Loucy (cell line): ENCODE measurements at regions not wholly inside any gene's neighbourhood (a gene's known extent, or its start where the extent isn't known, plus 50 kb on each side); places are given as distances from the start of the nearest gene placed in this dataset.

Source experiments
- H2AFZ ChIP-seq: fragments of 200-600 bp; sonication (generic); 2 replicates; pipeline ENCODE4 v1.6.0; 2016; ENCODE audit warnings: antibody characterized with exemption, mild to moderate bottlenecking, low read length, moderate library complexity
- H3F3A ChIP-seq: fragments of 200-600 bp; 2 replicates; pipeline ENCODE4 v1.6.0; 2016; ENCODE audit warnings: antibody characterized with exemption, low read depth, mild to moderate bottlenecking
- H3K27me3 ChIP-seq: fragments of 200-600 bp; sonication (generic); 2 replicates; pipeline ENCODE4 v1.6.1; 2014; ENCODE audit warnings: low read length, mild to moderate bottlenecking; ENCODE audit not compliant: insufficient read depth, poor library complexity, severe bottlenecking
- H3K36me3 ChIP-seq: fragments of 200-600 bp; sonication (generic); 2 replicates; pipeline ENCODE4 v1.6.1; 2016; ENCODE audit warnings: low read length; ENCODE audit not compliant: insufficient read depth
- H3K4me1 ChIP-seq: fragments of 200-600 bp; sonication (generic); 2 replicates; pipeline ENCODE4 v1.5.1; 2014; ENCODE audit warnings: low read length, mild to moderate bottlenecking; ENCODE audit not compliant: insufficient read depth, poor library complexity, severe bottlenecking
- H3K4me2 ChIP-seq: fragments of 200-600 bp; sonication (generic); 2 replicates; pipeline ENCODE4 v1.6.0; 2014; ENCODE audit warnings: antibody characterized with exemption, low read length, low read depth, mild to moderate bottlenecking; ENCODE audit not compliant: poor library complexity, severe bottlenecking
- H3K4me3 ChIP-seq: fragments of 200-600 bp; sonication (generic); 2 replicates; pipeline ENCODE4 v1.5.1; 2014; ENCODE audit warnings: low read length, mild to moderate bottlenecking, mixed read lengths; ENCODE audit not compliant: poor library complexity, severe bottlenecking
- H3K79me2 ChIP-seq: fragments of 200-600 bp; sonication (generic); 2 replicates; pipeline ENCODE4 v1.6.1; 2014; ENCODE audit warnings: low read length; ENCODE audit not compliant: insufficient read depth
- H3K9ac ChIP-seq: fragments of 200-600 bp; sonication (generic); 2 replicates; pipeline ENCODE4 v1.6.0; 2014; ENCODE audit warnings: mild to moderate bottlenecking, low read depth, low read length, moderate library complexity; ENCODE audit not compliant: poor library complexity, severe bottlenecking
- H3K9me2 ChIP-seq: fragments of 200-600 bp; sonication (generic); replicated peaks from 2 replicates; pipeline ENCODE4 v1.6.1; 2016; ENCODE audit warnings: low read depth, low read length, mixed read lengths
- H3K9me3 ChIP-seq: fragments of 200-600 bp; sonication (generic); 2 replicates; pipeline ENCODE4 v1.6.1; 2014; ENCODE audit warnings: mild to moderate bottlenecking, antibody characterized with exemption, low read length, low read depth; ENCODE audit not compliant: insufficient read depth
- H4K20me1 ChIP-seq: fragments of 200-600 bp; sonication (generic); 2 replicates; pipeline ENCODE4 v1.6.0; 2014; ENCODE audit warnings: antibody characterized with exemption, low read length, mild to moderate bottlenecking; ENCODE audit not compliant: insufficient read depth, poor library complexity, severe bottlenecking
- CTCF ChIP-seq: fragments of 200-600 bp; sonication (generic); conservative IDR thresholded peaks from 2 replicates; pipeline ENCODE4 v1.5.1; 2014; ENCODE audit warnings: mild to moderate bottlenecking, antibody characterized with exemption, low read length
- EZH2phosphoT487 ChIP-seq: fragments of 200-600 bp; IDR thresholded peaks from 2 replicates; pipeline ENCODE4 v1.6.1; 2018; ENCODE audit warnings: antibody characterized with exemption, mild to moderate bottlenecking, moderate library complexity, borderline replicate concordance

DNA sequence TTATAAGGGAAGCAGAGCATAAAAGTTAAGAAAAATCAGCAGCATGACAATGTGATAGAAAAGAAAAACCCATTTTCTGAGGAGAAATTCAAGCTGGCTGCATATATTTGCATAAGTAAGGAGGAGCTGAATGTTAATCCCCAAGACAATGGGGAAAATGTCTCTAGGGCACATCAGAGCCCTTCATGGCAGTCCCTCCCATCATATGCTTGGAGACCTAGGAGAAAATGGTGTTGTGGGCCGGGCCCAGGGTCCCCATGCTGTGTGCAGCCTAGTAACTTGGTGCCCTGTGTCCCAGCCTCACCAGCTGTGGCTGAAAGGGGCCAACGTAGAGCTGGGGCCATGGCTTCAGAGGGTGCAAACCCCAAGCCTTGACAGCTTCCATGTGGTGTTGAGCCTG is 100.6 kb upstream of the PLPPR4 start:
- TF ChIP-seq CTCF (no peak), EZH2phosphoT487 (no peak)
- no peak overlapping the region for H3K9ac ChIP-seq
- no peak overlapping the region for H3K4me3 ChIP-seq
- no peaks in the 10 kb centered on the region for H3K9me2 ChIP-seq
- no peaks in the 10 kb centered on the region for H3K36me3 ChIP-seq
- H3K4me2 ChIP-seq, result no peak overlapping the region
- H3K27me3 ChIP-seq, result no peaks in the 10 kb centered on the region
- no peaks in the 10 kb centered on the region for H3F3A ChIP-seq
- H3K9me3 ChIP-seq, result no peaks in the 10 kb centered on the region
- H3K79me2 ChIP-seq, result no peaks in the 10 kb centered on the region
- no peaks in the 10 kb centered on the region for H4K20me1 ChIP-seq
- H3K4me1 ChIP-seq, result no peaks in the 10 kb centered on the region
- no peak overlapping the region for H2AFZ ChIP-seq

GRCh38 chr1:99170516-99170915 is 93.8 kb upstream of the PLPPR4 start:
- no peaks in the 10 kb centered on the region for H3K27me3 ChIP-seq
- H2AFZ ChIP-seq, result no peak overlapping the region
- H3K4me3 ChIP-seq, result no peak overlapping the region
- H3K4me2 ChIP-seq, result no peak overlapping the region
- H3K9ac ChIP-seq, result no peak overlapping the region
- H3K9me3 ChIP-seq, result no peaks in the 10 kb centered on the region
- no peaks in the 10 kb centered on the region for H3K36me3 ChIP-seq
- no peaks in the 10 kb centered on the region for H3K79me2 ChIP-seq
- H4K20me1 ChIP-seq, result no peaks in the 10 kb centered on the region
- TF ChIP-seq CTCF (no peak), EZH2phosphoT487 (no peak)
- no peaks in the 10 kb centered on the region for H3K9me2 ChIP-seq
- H3K4me1 ChIP-seq, result no peaks in the 10 kb centered on the region
- H3F3A ChIP-seq, result no peaks in the 10 kb centered on the region

- Histone ChIP-seq H2AFZ (no peak overlapping the region), H3K79me2 (no peaks in the 10 kb centered on the region), H3K9me3 (no peaks in the 10 kb centered on the region), H4K20me1 (no peaks in the 10 kb centered on the region), H3K4me2 (no peak overlapping the region), H3K4me3 (no peak overlapping the region), H3K27me3 (no peaks in the 10 kb centered on the region), H3K9me2 (no peaks in the 10 kb centered on the region), H3K4me1 (no peaks in the 10 kb centered on the region), H3K9ac (no peak overlapping the region), H3F3A (no peaks in the 10 kb centered on the region), H3K36me3 (no peaks in the 10 kb centered on the region)
- TF ChIP-seq CTCF (no peak), EZH2phosphoT487 (no peak)
Measured at GRCh38 chr1:99171184-99171813, 93.0 kb upstream of the PLPPR4 start.
